ENCODE measurements at regions not wholly inside any gene's neighbourhood (a gene's known extent, or its start where the extent isn't known, plus 50 kb on each side); places are given as distances from the start of the nearest gene placed in this dataset.

DNA sequence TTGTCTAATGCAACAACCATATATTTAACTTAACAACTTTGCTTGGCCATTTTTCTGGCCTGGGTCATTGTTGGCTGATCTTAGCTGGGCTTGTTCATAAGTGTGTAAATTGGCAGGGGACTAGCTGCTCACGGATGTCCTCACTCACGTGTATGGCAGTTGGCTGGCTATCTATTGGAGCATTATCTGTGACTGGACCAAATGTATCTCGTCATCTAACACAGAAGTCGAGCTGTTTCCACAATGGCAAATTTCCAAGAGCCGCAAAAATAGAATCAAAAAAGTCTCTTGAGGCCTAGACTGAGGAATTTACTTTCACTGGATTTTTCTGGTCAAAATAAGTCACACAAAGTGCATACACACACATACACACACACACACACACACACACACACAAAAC lies 893.3 kb downstream of the FAM181B start:
- no peak overlapping the region for H3K4me3 Mint-ChIP-seq (ENCODE audit: unreplicated experiment)

DNA sequence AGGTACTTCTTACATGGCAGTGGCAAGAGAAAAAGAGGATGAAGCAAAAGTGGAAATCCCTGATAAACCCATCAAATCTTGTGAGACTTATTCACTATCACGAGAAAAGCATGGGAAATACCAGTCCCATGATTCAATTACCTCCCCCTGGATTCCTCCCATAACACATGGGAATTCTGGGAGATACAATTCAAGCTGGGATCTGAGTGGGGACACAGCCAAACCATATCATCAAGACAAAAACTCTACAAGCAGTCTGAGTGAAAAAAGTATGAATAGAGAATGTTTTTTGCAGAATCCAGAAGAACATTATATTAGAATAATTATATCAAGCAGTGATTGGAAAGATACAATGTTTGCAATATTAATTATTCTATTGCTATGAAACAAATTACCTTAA lies 893.7 kb downstream of the FAM181B start:
- DNase-seq (ENCODE audit: unreplicated experiment): no peak
- intact Hi-C loops (cut with micrococcal nuclease): no loop called here
- Mint-ChIP-seq H3K4me1 (ENCODE audit: insufficient read depth, unreplicated experiment) (no peaks in the 10 kb centered on the region), H3K4me3 (ENCODE audit: unreplicated experiment) (no peak overlapping the region), H3K27ac (ENCODE audit: low read depth, unreplicated experiment) (no peak overlapping the region), H3K27me3 (ENCODE audit: insufficient read depth, unreplicated experiment) (peaks cover 83% of the 10 kb centered on the region), H3K36me3 (ENCODE audit: insufficient read depth, unreplicated experiment) (no peaks in the 10 kb centered on the region), H3K9me3 (ENCODE audit: unreplicated experiment) (no peaks in the 10 kb centered on the region)
- ChIA-PET CTCF (no interaction called here), POLR2A (no interaction called here)
- no TSS peak for BruUV-seq (replicated peaks)
- TF ChIP-seq, protein P1, sequence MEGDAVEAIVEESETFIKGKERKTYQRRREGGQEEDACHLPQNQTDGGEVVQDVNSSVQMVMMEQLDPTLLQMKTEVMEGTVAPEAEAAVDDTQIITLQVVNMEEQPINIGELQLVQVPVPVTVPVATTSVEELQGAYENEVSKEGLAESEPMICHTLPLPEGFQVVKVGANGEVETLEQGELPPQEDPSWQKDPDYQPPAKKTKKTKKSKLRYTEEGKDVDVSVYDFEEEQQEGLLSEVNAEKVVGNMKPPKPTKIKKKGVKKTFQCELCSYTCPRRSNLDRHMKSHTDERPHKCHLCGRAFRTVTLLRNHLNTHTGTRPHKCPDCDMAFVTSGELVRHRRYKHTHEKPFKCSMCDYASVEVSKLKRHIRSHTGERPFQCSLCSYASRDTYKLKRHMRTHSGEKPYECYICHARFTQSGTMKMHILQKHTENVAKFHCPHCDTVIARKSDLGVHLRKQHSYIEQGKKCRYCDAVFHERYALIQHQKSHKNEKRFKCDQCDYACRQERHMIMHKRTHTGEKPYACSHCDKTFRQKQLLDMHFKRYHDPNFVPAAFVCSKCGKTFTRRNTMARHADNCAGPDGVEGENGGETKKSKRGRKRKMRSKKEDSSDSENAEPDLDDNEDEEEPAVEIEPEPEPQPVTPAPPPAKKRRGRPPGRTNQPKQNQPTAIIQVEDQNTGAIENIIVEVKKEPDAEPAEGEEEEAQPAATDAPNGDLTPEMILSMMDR (IDR thresholded peaks at IDR 0.05; ENCODE audit: unreplicated experiment): no peak

More for the DNA sequence above, 893.3 kb downstream of the FAM181B start:
- no peak for DNase-seq (ENCODE audit: unreplicated experiment)
- CTCF ChIA-PET: no interaction called here
- intact Hi-C loops (cut with micrococcal nuclease): no loop called here
- no peaks in the 10 kb centered on the region for H3K36me3 Mint-ChIP-seq (ENCODE audit: insufficient read depth, unreplicated experiment)
- no peaks in the 10 kb centered on the region for H3K9me3 Mint-ChIP-seq (ENCODE audit: unreplicated experiment)
- TF ChIP-seq, protein P1 (IDR thresholded peaks at IDR 0.05; ENCODE audit: unreplicated experiment): no peak
- H3K4me1 Mint-ChIP-seq (ENCODE audit: insufficient read depth, unreplicated experiment): no peaks in the 10 kb centered on the region
- peaks cover 83% of the 10 kb centered on the region for H3K27me3 Mint-ChIP-seq (ENCODE audit: insufficient read depth, unreplicated experiment)
- no peak overlapping the region for H3K27ac Mint-ChIP-seq (ENCODE audit: low read depth, unreplicated experiment)
- BruUV-seq (replicated peaks): no TSS peak
- POLR2A ChIA-PET: no interaction called here

DNA sequence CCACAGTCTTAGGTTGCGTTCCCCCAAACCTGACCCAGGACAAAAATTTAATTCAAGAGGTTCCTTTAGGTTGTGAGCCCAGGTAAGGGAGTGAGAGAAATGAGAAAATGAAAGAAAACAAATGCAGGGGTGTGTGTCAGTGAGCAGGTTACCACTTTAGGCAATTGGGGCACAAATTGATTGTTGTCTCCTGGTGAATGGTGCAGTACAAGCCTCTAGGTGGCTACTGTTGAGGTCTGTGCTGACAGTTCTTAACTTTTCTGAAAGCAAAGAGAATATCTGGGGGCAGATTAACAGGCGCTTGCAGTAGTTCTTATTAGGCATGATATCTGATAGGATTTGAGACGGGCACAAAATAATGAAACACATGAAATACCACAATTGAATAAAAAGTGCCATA lies 894.6 kb downstream of the FAM181B start:
- CTCF ChIA-PET: no interaction called here
- Mint-ChIP-seq H3K36me3 (ENCODE audit: insufficient read depth, unreplicated experiment) (no peaks in the 10 kb centered on the region), H3K4me1 (ENCODE audit: insufficient read depth, unreplicated experiment) (no peaks in the 10 kb centered on the region), H3K27ac (ENCODE audit: low read depth, unreplicated experiment) (no peak overlapping the region), H3K27me3 (ENCODE audit: insufficient read depth, unreplicated experiment) (peaks cover 85% of the 10 kb centered on the region), H3K9me3 (ENCODE audit: unreplicated experiment) (no peaks in the 10 kb centered on the region), H3K4me3 (ENCODE audit: unreplicated experiment) (no peak overlapping the region)
- TF ChIP-seq, protein P1 (IDR thresholded peaks at IDR 0.05; ENCODE audit: unreplicated experiment): no peak
- POLR2A ChIA-PET: no interaction called here
- no TSS peak for BruUV-seq (replicated peaks)
- intact Hi-C loops (cut with micrococcal nuclease): no loop called here
- no peak for DNase-seq (ENCODE audit: unreplicated experiment)

DNA sequence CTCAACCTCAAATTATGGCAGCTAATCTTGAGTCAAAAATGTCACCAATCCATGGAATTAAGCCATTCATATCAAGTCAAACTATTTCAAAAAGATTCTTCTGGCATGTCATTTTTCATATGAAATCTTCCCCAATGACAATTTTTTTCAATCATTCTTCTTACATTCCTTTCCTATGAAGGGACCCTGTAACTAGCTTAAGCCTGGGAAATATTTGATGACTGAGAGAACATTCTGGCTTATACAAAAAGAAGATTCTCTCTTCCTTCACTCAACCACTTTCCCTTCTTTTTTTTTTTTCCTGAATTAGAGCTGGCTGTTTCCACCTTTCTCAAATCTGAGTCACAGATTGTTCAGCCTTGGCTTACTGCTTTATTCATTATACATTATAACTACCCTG lies 903.7 kb downstream of the FAM181B start:
- BruUV-seq (replicated peaks): no TSS peak
- POLR2A ChIA-PET: no interaction called here
- Mint-ChIP-seq H3K9me3 (ENCODE audit: unreplicated experiment) (no peaks in the 10 kb centered on the region), H3K27me3 (ENCODE audit: insufficient read depth, unreplicated experiment) (peaks cover 48% of the 10 kb centered on the region), H3K4me1 (ENCODE audit: insufficient read depth, unreplicated experiment) (no peaks in the 10 kb centered on the region), H3K4me3 (ENCODE audit: unreplicated experiment) (no peak overlapping the region), H3K27ac (ENCODE audit: low read depth, unreplicated experiment) (no peak overlapping the region), H3K36me3 (ENCODE audit: insufficient read depth, unreplicated experiment) (no peaks in the 10 kb centered on the region)
- CTCF ChIA-PET: no interaction called here
- TF ChIP-seq, protein P1 (IDR thresholded peaks at IDR 0.05; ENCODE audit: unreplicated experiment): no peak
- no peak for DNase-seq (ENCODE audit: unreplicated experiment)
- intact Hi-C loops (cut with micrococcal nuclease): no loop called here

Measured in MCF 10A (cell line).